ENCODE measurements at regions not wholly inside any gene's neighbourhood (a gene's known extent, or its start where the extent isn't known, plus 50 kb on each side); places are given as distances from the start of the nearest gene placed in this dataset.
A peak's percentile ranks its signal among the peaks of the same experiment; 100 is the strongest.

DNA sequence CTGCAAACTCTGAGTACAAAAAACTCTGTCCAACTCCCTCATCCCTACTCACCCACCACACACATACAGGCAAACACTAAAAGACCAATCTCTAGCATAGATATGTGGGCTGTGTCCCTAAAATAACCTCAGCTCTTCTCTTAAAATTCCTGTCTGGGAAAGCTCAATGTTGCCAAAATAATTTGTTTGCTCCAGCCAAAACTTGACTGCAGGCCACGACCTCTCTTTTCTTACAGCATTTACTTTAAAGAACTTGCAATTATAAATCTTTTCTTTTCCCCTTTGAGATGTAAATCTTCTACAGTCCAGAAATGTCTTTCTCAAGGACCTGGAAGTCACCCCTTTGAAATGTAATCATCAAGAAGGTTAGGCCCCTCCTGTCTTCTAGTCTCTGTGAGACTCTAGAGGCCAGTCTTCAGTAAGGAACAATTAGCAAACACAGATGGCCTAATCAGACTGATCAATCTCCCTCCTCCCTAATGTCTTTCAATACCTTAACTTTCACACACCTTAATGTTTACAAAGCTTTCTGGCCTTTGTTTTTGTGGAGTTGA lies 483.6 kb upstream of the RGS18 start (continued):
- TF ChIP-seq, protein P1, sequence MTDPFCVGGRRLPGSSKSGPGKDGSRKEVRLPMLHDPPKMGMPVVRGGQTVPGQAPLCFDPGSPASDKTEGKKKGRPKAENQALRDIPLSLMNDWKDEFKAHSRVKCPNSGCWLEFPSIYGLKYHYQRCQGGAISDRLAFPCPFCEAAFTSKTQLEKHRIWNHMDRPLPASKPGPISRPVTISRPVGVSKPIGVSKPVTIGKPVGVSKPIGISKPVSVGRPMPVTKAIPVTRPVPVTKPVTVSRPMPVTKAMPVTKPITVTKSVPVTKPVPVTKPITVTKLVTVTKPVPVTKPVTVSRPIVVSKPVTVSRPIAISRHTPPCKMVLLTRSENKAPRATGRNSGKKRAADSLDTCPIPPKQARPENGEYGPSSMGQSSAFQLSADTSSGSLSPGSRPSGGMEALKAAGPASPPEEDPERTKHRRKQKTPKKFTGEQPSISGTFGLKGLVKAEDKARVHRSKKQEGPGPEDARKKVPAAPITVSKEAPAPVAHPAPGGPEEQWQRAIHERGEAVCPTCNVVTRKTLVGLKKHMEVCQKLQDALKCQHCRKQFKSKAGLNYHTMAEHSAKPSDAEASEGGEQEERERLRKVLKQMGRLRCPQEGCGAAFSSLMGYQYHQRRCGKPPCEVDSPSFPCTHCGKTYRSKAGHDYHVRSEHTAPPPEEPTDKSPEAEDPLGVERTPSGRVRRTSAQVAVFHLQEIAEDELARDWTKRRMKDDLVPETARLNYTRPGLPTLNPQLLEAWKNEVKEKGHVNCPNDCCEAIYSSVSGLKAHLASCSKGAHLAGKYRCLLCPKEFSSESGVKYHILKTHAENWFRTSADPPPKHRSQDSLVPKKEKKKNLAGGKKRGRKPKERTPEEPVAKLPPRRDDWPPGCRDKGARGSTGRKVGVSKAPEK (CRISPR knock-in tag; IDR thresholded peaks at IDR 0.05; ENCODE audit: borderline replicate concordance) = no peak
- TF ChIP-seq ATM (IDR thresholded peaks at IDR 0.05; ENCODE audit: borderline replicate concordance) = no peak
- no peak for TF ChIP-seq SYNCRIP (IDR thresholded peaks at IDR 0.05; ENCODE audit: insufficient read depth, low read depth, low read length)

DNA sequence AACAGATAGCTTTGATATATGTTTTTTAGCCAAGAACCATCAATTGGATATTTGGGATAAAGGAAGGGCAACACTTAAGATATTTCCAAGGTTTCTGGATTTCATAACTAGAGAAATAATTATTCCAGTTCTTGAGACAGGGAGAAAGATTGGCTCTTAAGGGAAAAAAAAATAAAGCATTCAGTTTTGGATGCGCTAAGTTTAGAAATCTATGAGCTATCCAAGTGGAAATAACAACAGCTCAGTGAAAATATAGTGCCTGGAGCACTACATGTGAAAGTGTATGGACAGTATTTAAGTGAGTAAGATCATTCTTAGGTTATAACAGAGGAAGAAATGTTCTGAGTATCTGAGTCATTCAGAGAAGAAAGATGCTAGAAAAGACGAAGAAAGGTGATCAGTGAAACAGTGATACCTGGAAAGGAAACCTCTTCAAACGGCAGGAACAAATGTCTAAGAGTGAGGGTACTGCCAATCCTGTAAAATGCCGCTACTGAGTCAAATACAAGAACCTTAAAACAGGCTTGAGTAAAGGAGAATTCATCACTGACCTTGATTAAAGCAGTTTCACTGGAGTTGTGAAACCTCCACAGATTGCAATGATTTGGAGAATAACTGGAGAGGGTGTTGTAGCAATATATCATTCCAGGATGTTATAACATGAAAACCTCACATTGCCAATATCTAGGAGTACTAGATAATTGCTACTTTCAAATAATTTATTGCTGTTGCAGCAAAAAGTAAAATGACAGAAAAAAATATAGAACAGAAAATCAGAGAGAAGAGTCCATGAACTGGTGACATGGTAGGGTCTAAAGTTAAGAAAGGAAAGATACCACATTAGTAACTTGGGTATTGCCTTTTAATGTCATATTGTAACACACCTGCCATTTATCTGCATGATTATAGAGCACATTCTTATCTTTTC lies 482.1 kb upstream of the RGS18 start:
- no TSS peak for BruUV-seq (replicated peaks)
- 2% methylated on average over 4 of the region's 4 CpGs for WGBS (ENCODE audit: low lambda C conversion rate)

More for the DNA sequence above, 482.1 kb upstream of the RGS18 start:
- ATAC-seq (no peak), FAIRE-seq (no peak), DNase-seq (ENCODE audit: low spot score) (no peak)
- no peak overlapping the region for H3K4me2 ChIP-seq (ENCODE audit: low read depth, low read length)
- H3K4me1 ChIP-seq (ENCODE audit: insufficient read depth, low read length) = no peaks in the 10 kb centered on the region
- in situ Hi-C loops (cut with HindIII; ENCODE audit: extremely low pct_ligation_motif_present, low pct_unique_long_range_greater_than_20kb) (no loop called here), intact Hi-C loops (cut with micrococcal nuclease; ENCODE audit: unreplicated experiment) (no loop called here)
- ChIA-PET CTCF (ENCODE audit: low intra/inter-chr PET ratio, low total read pairs) (no interaction called here), POLR2A (no interaction called here)
- H2AFZ ChIP-seq (ENCODE audit: low read length) = no peak overlapping the region
- no peaks in the 10 kb centered on the region for H3K27me3 ChIP-seq (ENCODE audit: control insufficient read depth in 1 of 2, insufficient read depth in 2 of 2, low read length in 2 of 2)
- peak; percentile 60 to 67; a peak in 3 of 4 replicates for TF ChIP-seq MAFK (conservative IDR thresholded peaks at IDR 0.05 in 1 of 2, IDR thresholded peaks at IDR 0.05 in 1 of 2; ENCODE audit: low read length in 2 of 2)
- TF ChIP-seq MAFF (IDR thresholded peaks at IDR 0.05; ENCODE audit: low read depth, low read length) = peak; percentile 58; the same call in 1 of the 2 replicates
- TF ChIP-seq, protein P2, sequence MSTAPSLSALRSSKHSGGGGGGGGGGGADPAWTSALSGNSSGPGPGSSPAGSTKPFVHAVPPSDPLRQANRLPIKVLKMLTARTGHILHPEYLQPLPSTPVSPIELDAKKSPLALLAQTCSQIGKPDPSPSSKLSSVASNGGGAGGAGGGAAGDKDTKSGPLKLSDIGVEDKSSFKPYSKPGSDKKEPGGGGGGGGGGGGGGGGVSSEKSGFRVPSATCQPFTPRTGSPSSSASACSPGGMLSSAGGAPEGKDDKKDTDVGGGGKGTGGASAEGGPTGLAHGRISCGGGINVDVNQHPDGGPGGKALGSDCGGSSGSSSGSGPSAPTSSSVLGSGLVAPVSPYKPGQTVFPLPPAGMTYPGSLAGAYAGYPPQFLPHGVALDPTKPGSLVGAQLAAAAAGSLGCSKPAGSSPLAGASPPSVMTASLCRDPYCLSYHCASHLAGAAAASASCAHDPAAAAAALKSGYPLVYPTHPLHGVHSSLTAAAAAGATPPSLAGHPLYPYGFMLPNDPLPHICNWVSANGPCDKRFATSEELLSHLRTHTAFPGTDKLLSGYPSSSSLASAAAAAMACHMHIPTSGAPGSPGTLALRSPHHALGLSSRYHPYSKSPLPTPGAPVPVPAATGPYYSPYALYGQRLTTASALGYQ (CRISPR knock-in tag; IDR thresholded peaks at IDR 0.05) = no peak
- no peak overlapping the region for H3K27ac ChIP-seq (ENCODE audit: extremely low read length, insufficient read depth, low read length)
- H3K9me3 ChIP-seq (ENCODE audit: low read length) = no peaks in the 10 kb centered on the region
- H3K79me2 ChIP-seq (ENCODE audit: insufficient read depth, low read length) = no peaks in the 10 kb centered on the region
- H4K20me1 ChIP-seq (ENCODE audit: insufficient read depth, low read length) = no peaks in the 10 kb centered on the region
- H3K36me3 ChIP-seq (replicated peaks in 1 of 2; ENCODE audit: control insufficient read depth in 1 of 2, insufficient read depth in 2 of 2, low read length in 2 of 2) = no peaks in the 10 kb centered on the region
- no peak overlapping the region for H3K9ac ChIP-seq (ENCODE audit: insufficient read depth, low read depth, low read length)
- no peak overlapping the region for H3K4me3 ChIP-seq (replicated peaks in 1 of 3; ENCODE audit: insufficient read depth in 1 of 3, low read depth in 2 of 3, low read length in 3 of 3)

Data from HepG2 (cell line).